ENCODE measurements at regions not wholly inside any gene's neighbourhood (a gene's known extent, or its start where the extent isn't known, plus 50 kb on each side); places are given as distances from the start of the nearest gene placed in this dataset.

DNA sequence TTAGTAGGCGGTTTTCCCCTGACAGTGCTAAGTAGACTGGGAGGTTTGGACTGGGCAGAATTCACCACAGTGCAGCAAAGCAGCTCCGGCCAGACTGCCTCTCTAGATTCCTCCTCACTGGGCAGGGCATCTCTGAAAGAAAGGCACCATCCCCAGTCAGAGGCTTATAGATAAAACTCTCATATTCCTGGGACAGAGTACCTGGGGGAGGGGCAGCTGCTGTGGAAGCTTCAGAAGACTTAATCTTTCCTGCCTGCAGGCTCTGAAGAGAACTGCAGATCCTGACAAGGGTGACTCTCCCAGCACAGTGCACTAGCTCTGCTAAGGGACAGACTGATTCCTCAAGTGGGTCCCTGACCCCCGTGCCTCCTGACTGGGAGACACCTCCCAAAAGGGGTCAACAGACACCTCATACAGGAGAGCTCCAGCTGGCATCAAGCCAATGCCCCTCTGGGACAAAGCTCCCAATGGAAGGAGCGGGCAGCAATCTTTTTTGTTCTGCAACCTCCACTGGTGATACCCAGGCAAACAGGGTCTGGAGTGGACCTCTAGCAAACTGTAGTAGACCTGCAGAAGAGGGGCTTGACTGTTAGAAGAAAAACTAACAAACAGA, 266.8 kb upstream of the CRIM1 start:
- Histone ChIP-seq H3K9me2 (no peaks in the 10 kb centered on the region; the same call in 1 of the 2 replicates), H3F3A (replicated peaks; ENCODE audit: insufficient read depth) (no peaks in the 10 kb centered on the region), H3K4me3 (ENCODE audit: low read depth in 2 of 2, low read length in 1 of 2) (no peak overlapping the region), H4K20me1 (ENCODE audit: insufficient read depth) (no peaks in the 10 kb centered on the region), H3K4me2 (no peak overlapping the region), H3K27me3 (ENCODE audit: insufficient read depth) (no peaks in the 10 kb centered on the region), H3K36me3 (replicated peaks in 1 of 2; ENCODE audit: control insufficient read depth in 1 of 2, insufficient read depth in 2 of 2, low read length in 1 of 2) (no peaks in the 10 kb centered on the region), H3K4me1 (ENCODE audit: control insufficient read depth in 1 of 2, insufficient read depth in 2 of 2, low read depth in 1 of 2, low read length in 1 of 2) (no peaks in the 10 kb centered on the region), H3K27ac (ENCODE audit: low read depth in 2 of 2, low read length in 1 of 2) (no peak overlapping the region), H3K9me3 (no peaks in the 10 kb centered on the region), H2AFZ (ENCODE audit: low read depth) (no peak overlapping the region), H3K79me2 (ENCODE audit: insufficient read depth) (no peaks in the 10 kb centered on the region), H3K9ac (no peak overlapping the region)
- 0% methylated on average over 4 of the region's 4 CpGs for WGBS (ENCODE audit: low lambda C conversion rate)
- POLR2A ChIA-PET = no interaction called here
- TF ChIP-seq EP300 (IDR thresholded peaks at IDR 0.05; ENCODE audit: borderline replicate concordance in 1 of 2, low read depth in 1 of 2, low read length in 1 of 2) (no peak), SIN3A (IDR thresholded peaks at IDR 0.05; ENCODE audit: borderline replicate concordance, low read depth, low read length) (no peak), SMC3 (IDR thresholded peaks at IDR 0.05; ENCODE audit: low read depth, low read length) (no peak), ELF1 (IDR thresholded peaks at IDR 0.05) (no peak), FOSL2 (IDR thresholded peaks at IDR 0.05; ENCODE audit: borderline replicate concordance, low read depth) (no peak), CHD2 (IDR thresholded peaks at IDR 0.05; ENCODE audit: low read length, partially characterized antibody) (no peak), FOXM1 (IDR thresholded peaks at IDR 0.05; ENCODE audit: low read depth) (no peak), TCF12 (IDR thresholded peaks at IDR 0.05) (no peak), YY1 (IDR thresholded peaks at IDR 0.05; ENCODE audit: low read depth) (no peak), MXI1 (IDR thresholded peaks at IDR 0.05; ENCODE audit: low read depth, low read length) (no peak), GABPA (IDR thresholded peaks at IDR 0.05; ENCODE audit: low read depth) (no peak), RFX5 (IDR thresholded peaks at IDR 0.05; ENCODE audit: low read length) (no peak), JUND (IDR thresholded peaks at IDR 0.05) (no peak), RCOR1 (IDR thresholded peaks at IDR 0.05; ENCODE audit: low read length) (no peak)
- TF ChIP-seq, protein P1, sequence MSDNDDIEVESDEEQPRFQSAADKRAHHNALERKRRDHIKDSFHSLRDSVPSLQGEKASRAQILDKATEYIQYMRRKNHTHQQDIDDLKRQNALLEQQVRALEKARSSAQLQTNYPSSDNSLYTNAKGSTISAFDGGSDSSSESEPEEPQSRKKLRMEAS (IDR thresholded peaks at IDR 0.05; ENCODE audit: low read depth) = no peak
- TF ChIP-seq, protein P2, sequence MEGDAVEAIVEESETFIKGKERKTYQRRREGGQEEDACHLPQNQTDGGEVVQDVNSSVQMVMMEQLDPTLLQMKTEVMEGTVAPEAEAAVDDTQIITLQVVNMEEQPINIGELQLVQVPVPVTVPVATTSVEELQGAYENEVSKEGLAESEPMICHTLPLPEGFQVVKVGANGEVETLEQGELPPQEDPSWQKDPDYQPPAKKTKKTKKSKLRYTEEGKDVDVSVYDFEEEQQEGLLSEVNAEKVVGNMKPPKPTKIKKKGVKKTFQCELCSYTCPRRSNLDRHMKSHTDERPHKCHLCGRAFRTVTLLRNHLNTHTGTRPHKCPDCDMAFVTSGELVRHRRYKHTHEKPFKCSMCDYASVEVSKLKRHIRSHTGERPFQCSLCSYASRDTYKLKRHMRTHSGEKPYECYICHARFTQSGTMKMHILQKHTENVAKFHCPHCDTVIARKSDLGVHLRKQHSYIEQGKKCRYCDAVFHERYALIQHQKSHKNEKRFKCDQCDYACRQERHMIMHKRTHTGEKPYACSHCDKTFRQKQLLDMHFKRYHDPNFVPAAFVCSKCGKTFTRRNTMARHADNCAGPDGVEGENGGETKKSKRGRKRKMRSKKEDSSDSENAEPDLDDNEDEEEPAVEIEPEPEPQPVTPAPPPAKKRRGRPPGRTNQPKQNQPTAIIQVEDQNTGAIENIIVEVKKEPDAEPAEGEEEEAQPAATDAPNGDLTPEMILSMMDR (IDR thresholded peaks at IDR 0.05) = no peak
- TF ChIP-seq, protein P3, sequence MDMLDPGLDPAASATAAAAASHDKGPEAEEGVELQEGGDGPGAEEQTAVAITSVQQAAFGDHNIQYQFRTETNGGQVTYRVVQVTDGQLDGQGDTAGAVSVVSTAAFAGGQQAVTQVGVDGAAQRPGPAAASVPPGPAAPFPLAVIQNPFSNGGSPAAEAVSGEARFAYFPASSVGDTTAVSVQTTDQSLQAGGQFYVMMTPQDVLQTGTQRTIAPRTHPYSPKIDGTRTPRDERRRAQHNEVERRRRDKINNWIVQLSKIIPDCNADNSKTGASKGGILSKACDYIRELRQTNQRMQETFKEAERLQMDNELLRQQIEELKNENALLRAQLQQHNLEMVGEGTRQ (IDR thresholded peaks at IDR 0.05; ENCODE audit: borderline replicate concordance, low read depth, low read length) = no peak
- TF ChIP-seq, protein P4, sequence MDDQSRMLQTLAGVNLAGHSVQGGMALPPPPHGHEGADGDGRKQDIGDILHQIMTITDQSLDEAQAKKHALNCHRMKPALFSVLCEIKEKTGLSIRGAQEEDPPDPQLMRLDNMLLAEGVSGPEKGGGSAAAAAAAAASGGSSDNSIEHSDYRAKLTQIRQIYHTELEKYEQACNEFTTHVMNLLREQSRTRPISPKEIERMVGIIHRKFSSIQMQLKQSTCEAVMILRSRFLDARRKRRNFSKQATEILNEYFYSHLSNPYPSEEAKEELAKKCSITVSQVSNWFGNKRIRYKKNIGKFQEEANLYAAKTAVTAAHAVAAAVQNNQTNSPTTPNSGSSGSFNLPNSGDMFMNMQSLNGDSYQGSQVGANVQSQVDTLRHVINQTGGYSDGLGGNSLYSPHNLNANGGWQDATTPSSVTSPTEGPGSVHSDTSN (IDR thresholded peaks at IDR 0.05) = no peak
- TF ChIP-seq, protein P5, sequence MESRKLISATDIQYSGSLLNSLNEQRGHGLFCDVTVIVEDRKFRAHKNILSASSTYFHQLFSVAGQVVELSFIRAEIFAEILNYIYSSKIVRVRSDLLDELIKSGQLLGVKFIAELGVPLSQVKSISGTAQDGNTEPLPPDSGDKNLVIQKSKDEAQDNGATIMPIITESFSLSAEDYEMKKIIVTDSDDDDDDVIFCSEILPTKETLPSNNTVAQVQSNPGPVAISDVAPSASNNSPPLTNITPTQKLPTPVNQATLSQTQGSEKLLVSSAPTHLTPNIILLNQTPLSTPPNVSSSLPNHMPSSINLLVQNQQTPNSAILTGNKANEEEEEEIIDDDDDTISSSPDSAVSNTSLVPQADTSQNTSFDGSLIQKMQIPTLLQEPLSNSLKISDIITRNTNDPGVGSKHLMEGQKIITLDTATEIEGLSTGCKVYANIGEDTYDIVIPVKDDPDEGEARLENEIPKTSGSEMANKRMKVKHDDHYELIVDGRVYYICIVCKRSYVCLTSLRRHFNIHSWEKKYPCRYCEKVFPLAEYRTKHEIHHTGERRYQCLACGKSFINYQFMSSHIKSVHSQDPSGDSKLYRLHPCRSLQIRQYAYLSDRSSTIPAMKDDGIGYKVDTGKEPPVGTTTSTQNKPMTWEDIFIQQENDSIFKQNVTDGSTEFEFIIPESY (IDR thresholded peaks at IDR 0.05; ENCODE audit: borderline replicate concordance, low read depth) = no peak
- TF ChIP-seq, protein P6, sequence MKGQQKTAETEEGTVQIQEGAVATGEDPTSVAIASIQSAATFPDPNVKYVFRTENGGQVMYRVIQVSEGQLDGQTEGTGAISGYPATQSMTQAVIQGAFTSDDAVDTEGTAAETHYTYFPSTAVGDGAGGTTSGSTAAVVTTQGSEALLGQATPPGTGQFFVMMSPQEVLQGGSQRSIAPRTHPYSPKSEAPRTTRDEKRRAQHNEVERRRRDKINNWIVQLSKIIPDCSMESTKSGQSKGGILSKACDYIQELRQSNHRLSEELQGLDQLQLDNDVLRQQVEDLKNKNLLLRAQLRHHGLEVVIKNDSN (IDR thresholded peaks at IDR 0.05; ENCODE audit: borderline replicate concordance, low read depth) = no peak
- DNase-seq = no peak
- CTCF ChIA-PET = no interaction called here

All from SK-N-SH (cell line).